SK-N-SH treated with all-trans-retinoic acid at 6 μM for 48 hours (cell line): ENCODE measurements at regions not wholly inside any gene's neighbourhood (a gene's known extent, or its start where the extent isn't known, plus 50 kb on each side); places are given as distances from the start of the nearest gene placed in this dataset.

Experiments
- ATAC-seq: fragments of 200-7000 bp; cut with Tn5 transposase; 3 replicates; pipeline ENCODE4 v1.9.1; 2020; ENCODE audit warnings: mild to moderate bottlenecking, moderate library complexity
- BACH2 ChIP-seq: fragments of 250-450 bp; sonication (Bioruptor Pico); IDR thresholded peaks from 2 replicates; pipeline ENCODE4 v1.9.0; 2021; ENCODE audit warnings: mild to moderate bottlenecking, borderline replicate concordance
- ESRRG ChIP-seq: fragments of 250-450 bp; sonication (Bioruptor Pico); IDR thresholded peaks from 2 replicates; pipeline ENCODE4 v1.6.1; 2021; ENCODE audit warnings: mild to moderate bottlenecking
- GLIS3 ChIP-seq: fragments of 250-450 bp; sonication (Bioruptor Pico); IDR thresholded peaks from 2 replicates; pipeline ENCODE4 v1.5.0; 2020; ENCODE audit warnings: mild to moderate bottlenecking, moderate library complexity
- ISL1 ChIP-seq: fragments of 250-450 bp; sonication (Bioruptor Pico); IDR thresholded peaks from 2 replicates; pipeline ENCODE4 v2.1.2; 2022; ENCODE audit warnings: mild to moderate bottlenecking, moderate library complexity
- OSR1 ChIP-seq: fragments of 250-450 bp; sonication (Bioruptor Pico); IDR thresholded peaks from 2 replicates; pipeline ENCODE4 v1.8.0; 2022; ENCODE audit warnings: moderate library complexity, mild to moderate bottlenecking, inconsistent platforms
- PPARA ChIP-seq: fragments of 250-450 bp; sonication (Bioruptor Pico); IDR thresholded peaks from 2 replicates; pipeline ENCODE4 v1.5.0; 2020; ENCODE audit warnings: mild to moderate bottlenecking, borderline replicate concordance
- RARB ChIP-seq: fragments of 250-450 bp; sonication (Bioruptor Pico); IDR thresholded peaks from 2 replicates; pipeline ENCODE4 v1.8.0; 2021; ENCODE audit warnings: mild to moderate bottlenecking, moderate library complexity
- SNAI2 ChIP-seq: fragments of 250-450 bp; sonication (Bioruptor Pico); IDR thresholded peaks from 2 replicates; pipeline ENCODE4 v1.5.0; 2020; ENCODE audit warnings: mild to moderate bottlenecking, moderate library complexity
- TCF4 ChIP-seq: fragments of 250-450 bp; sonication (Bioruptor Pico); IDR thresholded peaks from 2 replicates; pipeline ENCODE4 v1.8.0; 2021; ENCODE audit warnings: mild to moderate bottlenecking, moderate library complexity, borderline replicate concordance
- ZC3H10 ChIP-seq: fragments of 250-450 bp; sonication (Bioruptor Pico); IDR thresholded peaks from 2 replicates; pipeline ENCODE4 v1.5.1; 2021; ENCODE audit warnings: mild to moderate bottlenecking, moderate library complexity
- ZFP3 ChIP-seq: fragments of 250-450 bp; sonication (Bioruptor Pico); IDR thresholded peaks from 2 replicates; pipeline ENCODE4 v1.5.0; 2020; ENCODE audit warnings: mild to moderate bottlenecking, moderate library complexity
- ZFP30 ChIP-seq: fragments of 450-650 bp; formaldehyde crosslinking; IDR thresholded peaks from 2 replicates; pipeline ENCODE4 v1.5.0; 2022; ENCODE audit warnings: mild to moderate bottlenecking, moderate library complexity
- ZNF565 ChIP-seq: fragments of 450-650 bp; formaldehyde crosslinking; conservative IDR thresholded peaks from 2 replicates; pipeline ENCODE4 v1.5.0; 2020; ENCODE audit warnings: low read depth, mild to moderate bottlenecking, moderate library complexity
- ZNF70 ChIP-seq: fragments of 450-650 bp; formaldehyde crosslinking; IDR thresholded peaks from 2 replicates; pipeline ENCODE4 v1.5.0; 2020; ENCODE audit warnings: mild to moderate bottlenecking, moderate library complexity
- TF ChIP-seq, protein P1 (sequence below): fragments of 250-450 bp; sonication (Bioruptor Pico); IDR thresholded peaks from 2 replicates; pipeline ENCODE4 v1.5.1; 2020; ENCODE audit warnings: low read depth, mild to moderate bottlenecking, moderate library complexity
- TF ChIP-seq, protein P2 (sequence below): fragments of 250-450 bp; sonication (Bioruptor Pico); IDR thresholded peaks from 2 replicates; pipeline ENCODE4 v1.8.0; 2021; ENCODE audit warnings: low read depth, mild to moderate bottlenecking, moderate library complexity, borderline replicate concordance
- TF ChIP-seq, protein P3 (sequence below): fragments of 250-450 bp; sonication (Bioruptor Pico); IDR thresholded peaks from 2 replicates; pipeline ENCODE4 v1.5.1; 2021; ENCODE audit warnings: mild to moderate bottlenecking, moderate library complexity
- TF ChIP-seq, protein P4 (sequence below): fragments of 250-450 bp; sonication (Bioruptor Pico); IDR thresholded peaks from 2 replicates; pipeline ENCODE4 v1.8.0; 2020; ENCODE audit warnings: mild to moderate bottlenecking, moderate library complexity, borderline replicate concordance

DNA sequence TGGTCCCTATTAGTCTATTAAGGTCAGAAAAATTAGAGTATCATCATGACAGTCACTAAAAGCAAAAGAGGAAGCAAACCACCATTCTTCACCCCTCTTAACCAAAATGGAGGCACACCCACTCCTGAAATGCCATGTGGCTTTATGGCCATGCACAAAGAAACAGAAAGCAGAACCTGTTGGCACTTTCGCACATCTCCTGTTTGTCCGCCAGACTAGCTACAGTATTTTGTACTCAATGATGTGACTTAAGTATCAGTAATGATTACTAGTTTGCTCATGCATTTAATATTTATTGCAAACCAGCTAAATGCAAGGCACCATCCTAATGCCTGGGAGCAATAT lies 70.2 kb upstream of the GNAO1 start (continued):
- TF ChIP-seq ZFP30 (CRISPR knock-in tag): no peak
- TF ChIP-seq, protein P1, sequence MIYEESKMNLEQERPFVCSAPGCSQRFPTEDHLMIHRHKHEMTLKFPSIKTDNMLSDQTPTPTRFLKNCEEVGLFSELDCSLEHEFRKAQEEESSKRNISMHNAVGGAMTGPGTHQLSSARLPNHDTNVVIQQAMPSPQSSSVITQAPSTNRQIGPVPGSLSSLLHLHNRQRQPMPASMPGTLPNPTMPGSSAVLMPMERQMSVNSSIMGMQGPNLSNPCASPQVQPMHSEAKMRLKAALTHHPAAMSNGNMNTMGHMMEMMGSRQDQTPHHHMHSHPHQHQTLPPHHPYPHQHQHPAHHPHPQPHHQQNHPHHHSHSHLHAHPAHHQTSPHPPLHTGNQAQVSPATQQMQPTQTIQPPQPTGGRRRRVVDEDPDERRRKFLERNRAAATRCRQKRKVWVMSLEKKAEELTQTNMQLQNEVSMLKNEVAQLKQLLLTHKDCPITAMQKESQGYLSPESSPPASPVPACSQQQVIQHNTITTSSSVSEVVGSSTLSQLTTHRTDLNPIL (CRISPR knock-in tag): no peak
- TF ChIP-seq PPARA (CRISPR knock-in tag): no peak
- TF ChIP-seq ZC3H10: no peak
- TF ChIP-seq ZFP3 (CRISPR knock-in tag): no peak
- TF ChIP-seq GLIS3 (CRISPR knock-in tag): no peak

DNA sequence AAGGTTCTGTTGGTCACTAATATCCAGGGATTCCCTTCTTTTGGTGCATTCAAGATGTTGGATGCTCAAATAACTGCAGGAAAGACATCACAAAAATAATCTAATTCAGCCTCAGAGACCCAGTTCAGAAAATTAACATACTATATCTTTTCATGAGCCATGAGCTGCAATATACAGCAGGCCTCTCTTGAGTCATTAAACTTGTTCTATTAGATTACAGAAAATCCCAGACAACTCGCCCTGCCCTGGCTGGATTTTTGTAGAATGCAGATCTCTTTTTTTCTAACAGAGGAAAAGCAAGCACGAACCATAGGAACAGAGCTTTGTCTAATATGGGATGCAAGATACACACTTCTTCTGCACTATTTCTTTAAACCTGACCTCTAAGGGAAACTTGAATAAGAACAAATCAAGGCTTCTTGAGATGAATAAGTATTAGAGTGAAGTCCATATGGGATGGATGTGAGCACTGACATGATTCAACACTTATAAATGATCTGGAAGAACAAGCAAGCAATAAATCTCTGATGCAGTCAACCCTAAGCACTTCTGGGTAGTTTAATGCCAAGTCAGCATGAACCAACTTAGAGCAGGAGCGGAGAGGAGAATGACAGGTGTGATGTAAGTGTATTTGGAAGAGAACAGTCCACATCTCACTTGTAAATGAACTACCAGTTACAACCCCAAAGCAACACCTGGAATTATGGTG lies 70.7 kb upstream of the GNAO1 start:
- ATAC-seq: no peak
- TF ChIP-seq ISL1 (CRISPR knock-in tag) (no peak), ZFP3 (CRISPR knock-in tag) (no peak), ZNF70 (no peak), TCF4 (CRISPR knock-in tag) (0 out of 2 replicates have a peak, but pooled peaks have one; percentile 14)
- TF ChIP-seq, protein P2, sequence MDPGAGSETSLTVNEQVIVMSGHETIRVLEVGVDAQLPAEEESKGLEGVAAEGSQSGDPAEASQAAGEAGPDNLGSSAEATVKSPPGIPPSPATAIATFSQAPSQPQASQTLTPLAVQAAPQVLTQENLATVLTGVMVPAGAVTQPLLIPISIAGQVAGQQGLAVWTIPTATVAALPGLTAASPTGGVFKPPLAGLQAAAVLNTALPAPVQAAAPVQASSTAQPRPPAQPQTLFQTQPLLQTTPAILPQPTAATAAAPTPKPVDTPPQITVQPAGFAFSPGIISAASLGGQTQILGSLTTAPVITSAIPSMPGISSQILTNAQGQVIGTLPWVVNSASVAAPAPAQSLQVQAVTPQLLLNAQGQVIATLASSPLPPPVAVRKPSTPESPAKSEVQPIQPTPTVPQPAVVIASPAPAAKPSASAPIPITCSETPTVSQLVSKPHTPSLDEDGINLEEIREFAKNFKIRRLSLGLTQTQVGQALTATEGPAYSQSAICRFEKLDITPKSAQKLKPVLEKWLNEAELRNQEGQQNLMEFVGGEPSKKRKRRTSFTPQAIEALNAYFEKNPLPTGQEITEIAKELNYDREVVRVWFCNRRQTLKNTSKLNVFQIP (CRISPR knock-in tag): no peak
- TF ChIP-seq, protein P1 (CRISPR knock-in tag): no peak
- TF ChIP-seq, all 23 proteins: peak for 1

DNA sequence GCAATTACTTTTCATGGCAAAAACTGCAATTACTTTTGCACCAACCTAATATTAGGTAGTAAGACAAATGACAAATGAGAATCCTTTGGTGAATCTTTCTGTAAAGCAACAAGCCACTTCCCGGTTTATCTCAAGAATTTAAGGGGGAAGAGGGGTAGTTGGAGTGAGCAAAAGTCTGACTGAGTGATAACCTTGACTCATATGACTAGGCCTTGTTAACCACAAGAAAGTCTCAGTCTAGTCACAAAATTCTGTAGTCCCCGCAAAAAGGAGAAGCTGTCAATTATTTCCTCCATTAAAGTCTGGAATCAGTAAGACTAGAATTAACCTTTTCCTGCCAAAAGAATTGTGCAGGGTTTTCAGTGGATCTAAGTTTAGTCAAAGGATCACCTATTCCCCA lies 72.2 kb upstream of the GNAO1 start:
- ATAC-seq: no peak
- TF ChIP-seq SNAI2 (CRISPR knock-in tag) (no peak), ISL1 (CRISPR knock-in tag) (no peak), RARB (no peak)
- TF ChIP-seq, protein P3, sequence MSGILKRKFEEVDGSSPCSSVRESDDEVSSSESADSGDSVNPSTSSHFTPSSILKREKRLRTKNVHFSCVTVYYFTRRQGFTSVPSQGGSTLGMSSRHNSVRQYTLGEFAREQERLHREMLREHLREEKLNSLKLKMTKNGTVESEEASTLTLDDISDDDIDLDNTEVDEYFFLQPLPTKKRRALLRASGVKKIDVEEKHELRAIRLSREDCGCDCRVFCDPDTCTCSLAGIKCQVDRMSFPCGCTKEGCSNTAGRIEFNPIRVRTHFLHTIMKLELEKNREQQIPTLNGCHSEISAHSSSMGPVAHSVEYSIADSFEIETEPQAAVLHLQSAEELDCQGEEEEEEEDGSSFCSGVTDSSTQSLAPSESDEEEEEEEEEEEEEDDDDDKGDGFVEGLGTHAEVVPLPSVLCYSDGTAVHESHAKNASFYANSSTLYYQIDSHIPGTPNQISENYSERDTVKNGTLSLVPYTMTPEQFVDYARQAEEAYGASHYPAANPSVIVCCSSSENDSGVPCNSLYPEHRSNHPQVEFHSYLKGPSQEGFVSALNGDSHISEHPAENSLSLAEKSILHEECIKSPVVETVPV: no peak

DNA sequence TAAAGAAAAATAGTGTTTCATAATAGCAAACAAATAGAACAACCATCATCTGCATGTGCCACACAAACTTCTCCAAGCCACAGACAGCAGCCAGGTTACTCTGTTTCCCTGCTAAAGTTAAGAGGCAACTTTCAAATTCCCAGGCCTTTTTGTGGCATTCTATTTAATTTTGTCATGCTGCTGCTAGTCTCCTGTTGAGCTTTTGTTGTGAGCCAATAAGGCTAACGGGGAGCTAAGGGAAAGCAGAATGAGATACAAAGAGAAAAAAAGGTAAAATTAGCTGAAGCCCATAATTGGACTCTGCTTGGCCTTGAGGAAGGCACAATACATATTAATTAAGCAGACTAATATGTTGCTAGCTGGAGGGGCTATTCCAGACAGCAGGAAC lies 74.7 kb upstream of the GNAO1 start:
- TF ChIP-seq BACH2 (CRISPR knock-in tag): no peak
- no peak for TF ChIP-seq ESRRG (CRISPR knock-in tag)
- TF ChIP-seq ZNF565 (CRISPR knock-in tag): no peak
- no peak for ATAC-seq

DNA sequence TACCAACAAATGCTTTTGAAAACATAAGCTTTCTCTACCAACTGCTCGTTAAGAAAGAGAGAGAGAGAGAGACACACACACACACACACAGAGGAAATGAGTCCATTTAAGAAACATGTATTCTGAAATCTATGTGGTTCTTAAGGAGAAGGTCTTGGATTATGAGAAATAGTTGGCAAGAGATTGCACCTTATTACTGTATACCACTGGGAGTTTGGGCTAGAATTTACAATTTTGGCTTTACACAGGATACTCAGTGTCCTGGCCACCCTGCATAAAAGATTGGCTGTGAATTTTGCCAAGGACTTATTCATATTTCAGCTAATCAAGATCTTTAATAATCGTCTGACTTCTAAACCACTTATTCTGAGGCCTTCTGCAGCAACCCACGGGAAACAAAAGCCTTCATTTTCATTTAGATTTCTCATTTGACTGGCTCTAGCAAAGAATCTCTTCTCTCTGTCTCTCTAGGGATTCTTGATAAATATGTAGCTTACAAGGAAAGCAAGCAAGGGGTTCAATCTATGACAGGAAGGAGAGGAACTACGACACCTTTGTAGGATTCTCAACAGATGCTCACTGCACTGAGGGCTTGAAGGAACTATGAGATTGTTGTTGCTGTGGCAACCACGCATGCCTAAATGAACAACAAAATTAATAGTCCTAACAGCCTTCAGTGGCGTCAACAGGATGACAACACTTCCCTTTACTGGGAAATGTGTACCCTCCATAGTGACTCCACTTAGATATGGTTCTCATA lies 75.3 kb upstream of the GNAO1 start:
- ATAC-seq: no peak
- TF ChIP-seq ZNF70 (no peak), ZFP30 (CRISPR knock-in tag) (no peak), OSR1 (no peak), ZNF565 (CRISPR knock-in tag) (no peak), RARB (no peak), BACH2 (CRISPR knock-in tag) (no peak), ZFP3 (CRISPR knock-in tag) (no peak), ZC3H10 (no peak), ESRRG (CRISPR knock-in tag) (no peak)
- TF ChIP-seq, protein P4, sequence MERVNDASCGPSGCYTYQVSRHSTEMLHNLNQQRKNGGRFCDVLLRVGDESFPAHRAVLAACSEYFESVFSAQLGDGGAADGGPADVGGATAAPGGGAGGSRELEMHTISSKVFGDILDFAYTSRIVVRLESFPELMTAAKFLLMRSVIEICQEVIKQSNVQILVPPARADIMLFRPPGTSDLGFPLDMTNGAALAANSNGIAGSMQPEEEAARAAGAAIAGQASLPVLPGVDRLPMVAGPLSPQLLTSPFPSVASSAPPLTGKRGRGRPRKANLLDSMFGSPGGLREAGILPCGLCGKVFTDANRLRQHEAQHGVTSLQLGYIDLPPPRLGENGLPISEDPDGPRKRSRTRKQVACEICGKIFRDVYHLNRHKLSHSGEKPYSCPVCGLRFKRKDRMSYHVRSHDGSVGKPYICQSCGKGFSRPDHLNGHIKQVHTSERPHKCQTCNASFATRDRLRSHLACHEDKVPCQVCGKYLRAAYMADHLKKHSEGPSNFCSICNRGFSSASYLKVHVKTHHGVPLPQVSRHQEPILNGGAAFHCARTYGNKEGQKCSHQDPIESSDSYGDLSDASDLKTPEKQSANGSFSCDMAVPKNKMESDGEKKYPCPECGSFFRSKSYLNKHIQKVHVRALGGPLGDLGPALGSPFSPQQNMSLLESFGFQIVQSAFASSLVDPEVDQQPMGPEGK (CRISPR knock-in tag): no peak
- TF ChIP-seq, protein P2 (CRISPR knock-in tag): no peak
